ENCODE measurements at regions not wholly inside any gene's neighbourhood (a gene's known extent, or its start where the extent isn't known, plus 50 kb on each side); places are given as distances from the start of the nearest gene placed in this dataset.

DNA sequence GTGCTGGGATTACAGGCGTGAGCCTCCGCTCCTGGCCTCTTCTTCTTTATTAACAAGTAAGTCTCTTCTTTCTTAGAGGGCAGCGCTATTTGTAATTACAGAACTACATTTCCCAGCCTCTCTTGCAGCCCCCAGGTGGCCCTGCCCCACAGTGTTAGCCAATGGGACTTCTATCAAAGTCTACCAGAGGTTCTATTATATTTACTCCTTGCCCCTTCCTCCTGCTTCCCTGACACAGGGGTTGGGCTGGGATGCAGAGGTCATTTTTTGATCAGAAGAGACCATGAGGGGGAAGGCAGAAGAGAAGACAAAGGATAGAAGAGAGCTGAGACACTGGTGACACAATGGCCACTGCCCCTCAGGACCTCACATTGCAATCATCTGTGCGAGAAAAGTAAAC lies 224.2 kb downstream of the SYK start:
- H3K27ac ChIP-seq (ENCODE audit: low read depth, low read length), result no peak overlapping the region
- no peaks in the 10 kb centered on the region for H3K9me3 ChIP-seq (ENCODE audit: control insufficient read depth, insufficient read depth, low read length)
- TF ChIP-seq, protein P1, sequence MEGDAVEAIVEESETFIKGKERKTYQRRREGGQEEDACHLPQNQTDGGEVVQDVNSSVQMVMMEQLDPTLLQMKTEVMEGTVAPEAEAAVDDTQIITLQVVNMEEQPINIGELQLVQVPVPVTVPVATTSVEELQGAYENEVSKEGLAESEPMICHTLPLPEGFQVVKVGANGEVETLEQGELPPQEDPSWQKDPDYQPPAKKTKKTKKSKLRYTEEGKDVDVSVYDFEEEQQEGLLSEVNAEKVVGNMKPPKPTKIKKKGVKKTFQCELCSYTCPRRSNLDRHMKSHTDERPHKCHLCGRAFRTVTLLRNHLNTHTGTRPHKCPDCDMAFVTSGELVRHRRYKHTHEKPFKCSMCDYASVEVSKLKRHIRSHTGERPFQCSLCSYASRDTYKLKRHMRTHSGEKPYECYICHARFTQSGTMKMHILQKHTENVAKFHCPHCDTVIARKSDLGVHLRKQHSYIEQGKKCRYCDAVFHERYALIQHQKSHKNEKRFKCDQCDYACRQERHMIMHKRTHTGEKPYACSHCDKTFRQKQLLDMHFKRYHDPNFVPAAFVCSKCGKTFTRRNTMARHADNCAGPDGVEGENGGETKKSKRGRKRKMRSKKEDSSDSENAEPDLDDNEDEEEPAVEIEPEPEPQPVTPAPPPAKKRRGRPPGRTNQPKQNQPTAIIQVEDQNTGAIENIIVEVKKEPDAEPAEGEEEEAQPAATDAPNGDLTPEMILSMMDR (IDR thresholded peaks at IDR 0.05; ENCODE audit: low read depth, low read length), result no peak
- no peak overlapping the region for H3K4me3 ChIP-seq (ENCODE audit: low read depth, low read length)
- no peak for DNase-seq (ENCODE audit: low read depth, low spot score)
- ChIA-PET CTCF (interaction anchor here (1.6 kb wide), 1 partner anchor 12 kb away, joined by 3 read pairs; no protein-coding TSS in a partner anchor), POLR2A (no interaction called here)
- H3K27me3 ChIP-seq (ENCODE audit: control insufficient read depth, insufficient read depth, low read length), result no peaks in the 10 kb centered on the region

DNA sequence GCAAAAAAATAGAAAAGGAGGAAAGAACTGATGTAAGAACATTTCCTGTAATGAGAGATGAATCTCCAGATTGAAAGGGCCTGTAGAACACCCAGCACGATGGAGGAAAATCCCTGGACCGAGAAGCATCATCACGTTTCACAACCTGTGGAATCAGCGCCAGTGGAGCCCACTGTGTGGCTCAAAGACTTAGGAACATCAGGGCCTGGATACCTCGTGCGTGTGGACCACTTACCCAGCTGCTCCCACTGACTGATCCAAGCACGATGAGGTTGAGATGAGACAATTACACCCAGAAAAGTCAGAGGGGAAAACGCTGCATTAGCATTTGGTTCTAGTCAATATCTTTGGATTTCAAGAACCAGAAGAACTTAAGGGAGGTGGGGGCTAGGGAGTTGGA lies 224.6 kb downstream of the SYK start:
- ChIA-PET CTCF (interaction anchor here (1.6 kb wide), 1 partner anchor 11 kb away, joined by 3 read pairs; no protein-coding TSS in a partner anchor), POLR2A (no interaction called here)
- H3K4me3 ChIP-seq (ENCODE audit: low read depth, low read length), result no peak overlapping the region

DNA sequence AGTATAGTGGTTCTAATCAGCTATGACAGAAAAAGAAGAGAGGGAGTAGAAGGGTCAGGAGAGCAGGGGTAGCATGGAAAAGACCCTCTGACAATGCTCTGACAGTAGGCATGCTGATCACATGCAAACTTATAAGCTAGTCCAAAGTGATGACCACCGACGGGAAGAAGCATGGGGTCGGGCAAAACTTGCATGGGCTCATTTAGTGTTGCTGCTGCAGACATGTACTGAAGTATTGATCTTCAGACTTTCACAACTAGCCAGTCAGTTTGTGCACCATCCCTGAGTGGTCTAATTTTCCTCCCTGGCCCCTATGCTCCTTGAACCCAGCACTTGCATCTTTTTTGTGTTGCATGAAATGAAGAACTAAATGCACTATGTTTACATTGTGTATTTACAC lies 225.4 kb downstream of the SYK start:
- CTCF ChIA-PET, result interaction anchor here (1.6 kb wide), 1 partner anchor 11 kb away, joined by 3 read pairs; no protein-coding TSS in a partner anchor
- Histone ChIP-seq H3K9me3 (ENCODE audit: control insufficient read depth, insufficient read depth, low read length) (no peaks in the 10 kb centered on the region), H3K27me3 (ENCODE audit: control insufficient read depth, insufficient read depth, low read length) (no peaks in the 10 kb centered on the region), H3K4me3 (ENCODE audit: low read depth, low read length) (no peak overlapping the region), H3K27ac (ENCODE audit: low read depth, low read length) (no peak overlapping the region)
- TF ChIP-seq, protein P1 (IDR thresholded peaks at IDR 0.05; ENCODE audit: low read depth, low read length), result no peak
- POLR2A ChIA-PET, result no interaction called here
- DNase-seq (ENCODE audit: low read depth, low spot score), result no peak

More for the DNA sequence above, 224.6 kb downstream of the SYK start:
- Histone ChIP-seq H3K27me3 (ENCODE audit: control insufficient read depth, insufficient read depth, low read length) (no peaks in the 10 kb centered on the region), H3K27ac (ENCODE audit: low read depth, low read length) (no peak overlapping the region), H3K9me3 (ENCODE audit: control insufficient read depth, insufficient read depth, low read length) (no peaks in the 10 kb centered on the region)
- TF ChIP-seq, protein P1 (IDR thresholded peaks at IDR 0.05; ENCODE audit: low read depth, low read length), result no peak
- DNase-seq (ENCODE audit: low read depth, low spot score), result no peak

DNA sequence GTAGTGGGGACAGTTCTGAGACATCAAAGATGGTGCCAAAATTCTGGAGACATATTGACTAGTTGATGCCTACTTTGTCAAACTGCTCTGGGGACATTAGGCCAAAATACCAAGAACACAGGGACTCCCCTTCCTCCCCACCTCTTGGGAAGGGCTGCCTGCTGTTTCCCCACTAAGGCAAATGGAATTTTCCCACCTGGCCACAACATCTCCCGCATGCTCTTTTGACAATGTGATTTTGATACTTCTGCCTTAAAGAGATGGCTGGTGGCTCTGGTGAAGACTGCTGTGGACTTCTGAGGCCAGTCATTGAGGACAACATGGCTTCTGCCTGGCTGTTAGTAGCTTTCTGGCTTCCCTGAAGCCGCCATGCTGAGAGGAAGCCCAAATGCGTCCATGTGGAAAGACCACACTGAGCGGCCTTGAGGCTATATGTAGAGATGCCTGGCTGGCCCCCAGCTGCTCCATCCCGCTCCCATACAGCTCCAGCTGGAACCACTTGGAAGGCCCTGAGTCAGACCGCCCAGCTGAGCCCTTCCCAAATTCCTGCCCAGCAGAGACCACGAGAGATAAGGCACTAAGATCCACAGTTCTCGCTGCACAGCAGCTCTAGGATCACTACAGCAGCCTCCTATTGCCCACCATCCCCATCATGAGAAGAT lies 226.7 kb downstream of the SYK start:
- TF ChIP-seq, protein P1 (IDR thresholded peaks at IDR 0.05; ENCODE audit: low read depth, low read length), result no peak
- ChIA-PET CTCF (no interaction called here), POLR2A (no interaction called here)
- H3K9me3 ChIP-seq (ENCODE audit: control insufficient read depth, insufficient read depth, low read length), result no peaks in the 10 kb centered on the region
- H3K4me3 ChIP-seq (ENCODE audit: low read depth, low read length), result no peak overlapping the region
- H3K27me3 ChIP-seq (ENCODE audit: control insufficient read depth, insufficient read depth, low read length), result no peaks in the 10 kb centered on the region
- H3K27ac ChIP-seq (ENCODE audit: low read depth, low read length), result no peak overlapping the region
- no peak for DNase-seq (ENCODE audit: low read depth, low spot score)

DNA sequence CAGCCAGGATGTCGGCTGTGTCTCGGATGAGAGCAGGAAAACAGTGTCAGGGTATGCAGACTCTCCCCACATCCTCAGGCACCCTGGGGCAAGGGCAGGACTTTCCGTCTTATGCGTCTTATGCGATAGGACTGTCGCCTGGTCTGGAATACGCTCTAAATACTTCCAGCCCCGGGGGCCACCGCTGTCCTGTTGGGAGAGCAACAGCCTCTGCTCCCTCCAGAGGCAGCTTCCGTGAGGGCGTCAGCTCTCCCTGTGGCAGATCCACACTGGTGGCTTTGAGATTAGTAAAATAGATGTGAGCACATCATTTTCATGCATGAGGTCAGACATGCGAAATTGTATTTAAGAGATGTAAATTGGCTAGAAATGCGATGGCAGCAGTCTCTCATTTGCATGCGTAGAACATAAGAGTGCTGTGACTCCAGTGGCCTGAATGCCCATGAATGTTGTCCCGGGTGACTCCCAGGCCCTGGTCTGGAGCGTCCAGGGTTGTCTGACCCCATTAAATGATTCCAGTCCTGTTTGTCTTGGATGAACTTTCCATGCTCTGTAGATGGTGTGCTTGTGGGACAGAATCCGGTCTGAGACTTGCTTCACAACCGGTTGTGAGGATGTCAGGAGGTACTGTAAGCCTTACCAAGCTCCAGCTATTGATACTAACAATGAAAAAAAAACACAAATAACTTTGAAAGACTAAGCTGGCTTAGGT lies 228.2 kb downstream of the SYK start:
- no peak overlapping the region for H3K4me3 ChIP-seq (ENCODE audit: low read depth, low read length)
- CTCF ChIA-PET, result interaction anchor here (0.5 to 2.0 kb wide), 3 partner anchors 21 to 698 kb away, joined by 3 to 9 read pairs (median 3); no protein-coding TSS in a partner anchor
- DNase-seq (ENCODE audit: low read depth, low spot score), result no peak
- TF ChIP-seq, protein P1 (IDR thresholded peaks at IDR 0.05; ENCODE audit: low read depth, low read length), result no peak
- H3K27me3 ChIP-seq (ENCODE audit: control insufficient read depth, insufficient read depth, low read length), result no peaks in the 10 kb centered on the region
- POLR2A ChIA-PET, result no interaction called here
- no peaks in the 10 kb centered on the region for H3K9me3 ChIP-seq (ENCODE audit: control insufficient read depth, insufficient read depth, low read length)
- no peak overlapping the region for H3K27ac ChIP-seq (ENCODE audit: low read depth, low read length)

Measured in AG04450 (cell line).